ENCODE measurements at regions not wholly inside any gene's neighbourhood (a gene's known extent, or its start where the extent isn't known, plus 50 kb on each side); places are given as distances from the start of the nearest gene placed in this dataset.
"Not testable (repeated sequence)": the region's sequence is repeated elsewhere in the genome, so short reads cannot be mapped to it uniquely, and the experiment has no call there.

GRCh38 chr12:19778797-19779196 lies 339.5 kb downstream of the AEBP2 start:
- no peak for DNase-seq

- no peak for DNase-seq
Measured at GRCh38 chr12:19779395-19780056, 340.2 kb downstream of the AEBP2 start.

GRCh38 chr12:19780460-19780859 lies 341.2 kb downstream of the AEBP2 start:
- no peak for DNase-seq

GRCh38 chr12:19783547-19784444 lies 344.5 kb downstream of the AEBP2 start:
- no peak for DNase-seq

GRCh38 chr12:19792028-19792427 lies 352.7 kb downstream of the AEBP2 start:
- DNase-seq, result no peak

GRCh38 chr12:19794116-19794515 lies 354.8 kb downstream of the AEBP2 start:
- no peak for DNase-seq

- no peak for DNase-seq
Measured at GRCh38 chr12:19799216-19799615, 359.9 kb downstream of the AEBP2 start.

GRCh38 chr12:19799895-19800602 lies 360.8 kb downstream of the AEBP2 start:
- no peak for DNase-seq

GRCh38 chr12:19800884-19801283 lies 361.6 kb downstream of the AEBP2 start:
- DNase-seq, result no peak

GRCh38 chr12:19801941-19802340 lies 362.6 kb downstream of the AEBP2 start:
- no peak for DNase-seq

- DNase-seq, result no peak
Measured at GRCh38 chr12:19802915-19803314, 363.6 kb downstream of the AEBP2 start.

GRCh38 chr12:19804737-19805136 lies 365.4 kb downstream of the AEBP2 start:
- no peak for DNase-seq

GRCh38 chr12:19808371-19808770 lies 369.1 kb downstream of the AEBP2 start:
- no peak for DNase-seq

GRCh38 chr12:19810213-19810612 lies 370.9 kb downstream of the AEBP2 start:
- no peak for DNase-seq

- no peak for DNase-seq
Measured at GRCh38 chr12:19811922-19812321, 372.6 kb downstream of the AEBP2 start.

- no peak for DNase-seq
Measured at GRCh38 chr12:19819231-19819630, 379.9 kb downstream of the AEBP2 start.

GRCh38 chr12:19822476-19822875 lies 383.2 kb downstream of the AEBP2 start:
- no peak for DNase-seq

GRCh38 chr12:19823326-19823725 lies 384.0 kb downstream of the AEBP2 start:
- not testable (repeated sequence) for DNase-seq

- no peak for DNase-seq
Measured at GRCh38 chr12:19826980-19827550, 387.8 kb downstream of the AEBP2 start.

GRCh38 chr12:19829100-19829853 lies 390.0 kb downstream of the AEBP2 start:
- no peak for DNase-seq

- DNase-seq, result no peak
Measured at GRCh38 chr12:19830446-19830845, 391.2 kb downstream of the AEBP2 start.

- no peak for DNase-seq
Measured at GRCh38 chr12:19833775-19834501, 394.6 kb downstream of the AEBP2 start.

Measured in cerebellar nuclear complex (tissue), 1 donor.